ACHN (cell line): ENCODE measurements at regions not wholly inside any gene's neighbourhood (a gene's known extent, or its start where the extent isn't known, plus 50 kb on each side); places are given as distances from the start of the nearest gene placed in this dataset.
"Not testable (repeated sequence)": the region's sequence is repeated elsewhere in the genome, so short reads cannot be mapped to it uniquely, and the experiment has no call there.

Experiments used
- DNase-seq: peaks from one replicate; pipeline ENCODE4 v3.0.0-alpha.2; 2015
- in situ Hi-C: cut with HindIII; loops from 2 replicates; pipeline ENCODE4 v1.10.0; 2017; ENCODE audit warnings: low sequenced_read_pairs, low pct_ligation_motif_present, low pct_unique_long_range_greater_than_20kb

DNA sequence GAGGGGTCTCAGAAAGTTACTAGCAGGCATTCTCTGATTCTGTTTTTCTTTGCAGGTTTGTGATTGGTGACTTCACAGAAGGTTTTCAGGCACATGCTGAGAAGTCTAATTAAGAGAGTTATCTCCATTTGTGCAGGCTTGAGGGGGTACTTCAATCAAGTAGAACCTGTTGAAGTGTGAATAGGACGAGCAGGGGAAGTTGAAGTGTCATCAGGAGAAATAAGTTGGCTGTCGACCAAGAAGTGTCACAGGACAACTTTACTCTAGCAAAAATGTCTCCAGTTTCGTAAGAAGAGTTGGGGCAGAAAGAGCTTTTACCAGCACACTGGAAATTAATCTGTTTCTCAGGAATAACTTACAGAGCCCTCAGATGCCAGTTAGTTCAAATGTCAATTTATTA lies 576.5 kb upstream of the SLITRK5 start:
- no peak for DNase-seq
- in situ Hi-C loops = no loop called here

DNA sequence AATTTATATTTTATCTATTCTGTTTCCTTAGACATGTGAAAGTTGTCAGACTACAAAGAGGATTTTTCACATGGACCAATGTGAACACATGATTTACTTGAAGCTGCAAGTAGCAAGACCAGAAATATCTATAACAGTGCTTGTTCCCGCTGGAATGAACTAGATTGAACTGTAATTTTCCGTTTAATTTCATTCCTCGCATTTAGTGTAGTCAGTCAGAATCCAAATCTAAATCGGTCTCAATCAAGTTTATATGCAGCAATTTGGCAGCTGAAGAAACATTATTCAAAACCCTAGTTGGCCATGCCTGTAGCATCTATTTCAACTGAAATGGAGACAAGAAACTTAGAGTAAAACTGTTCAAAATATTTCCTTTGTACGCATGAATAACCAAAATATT lies 570.7 kb upstream of the SLITRK5 start:
- in situ Hi-C loops = no loop called here
- no peak for DNase-seq

- DNase-seq = no peak
- in situ Hi-C loops = no loop called here
Observed at GRCh38 chr13:87107651-87108050, 563.5 kb upstream of the SLITRK5 start.

- in situ Hi-C loops = no loop called here
- no peak for DNase-seq
Observed at GRCh38 chr13:87120476-87120875, 550.7 kb upstream of the SLITRK5 start.

- in situ Hi-C loops = no loop called here
- peak; percentile 7 for DNase-seq
Observed at GRCh38 chr13:87122551-87122950, 548.6 kb upstream of the SLITRK5 start.

DNA sequence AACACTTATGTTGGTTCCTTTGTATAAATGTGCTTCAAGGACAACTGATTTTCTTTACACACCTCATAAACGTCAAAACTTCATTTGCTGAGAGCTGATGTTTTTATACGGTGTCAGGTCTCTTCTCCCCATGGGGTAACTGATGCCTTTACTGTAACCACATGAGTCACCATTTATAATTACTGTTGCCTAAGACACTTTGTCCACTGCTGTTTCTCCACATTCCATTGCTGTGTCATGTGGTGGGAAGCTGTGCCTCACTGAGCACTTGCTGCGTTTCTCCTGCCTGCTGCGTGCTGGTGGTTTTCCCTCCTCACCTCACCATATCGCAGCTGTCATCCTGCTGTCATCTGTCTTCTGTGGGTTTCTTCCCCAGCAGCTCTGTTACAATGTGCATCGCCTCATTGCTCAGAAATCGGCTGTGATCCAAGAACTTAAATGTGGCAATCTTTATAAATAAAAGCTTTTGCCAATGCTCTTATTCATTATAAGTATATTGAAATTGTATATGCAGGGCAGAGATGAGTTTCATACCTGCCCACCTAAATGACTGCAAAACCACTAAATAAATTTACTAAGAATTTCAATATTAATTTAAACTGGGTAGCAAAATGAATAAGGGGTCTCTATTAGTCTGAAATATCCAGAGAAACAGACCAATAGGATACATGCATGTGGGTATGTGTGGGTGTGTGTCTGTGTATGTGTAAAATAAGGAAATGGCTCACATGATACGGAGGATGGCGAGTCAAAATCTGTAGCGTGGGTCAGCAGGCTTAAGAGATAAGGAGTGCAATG lies 547.0 kb upstream of the SLITRK5 start:
- DNase-seq = peak; percentile 98
- in situ Hi-C loops = no loop called here

DNA sequence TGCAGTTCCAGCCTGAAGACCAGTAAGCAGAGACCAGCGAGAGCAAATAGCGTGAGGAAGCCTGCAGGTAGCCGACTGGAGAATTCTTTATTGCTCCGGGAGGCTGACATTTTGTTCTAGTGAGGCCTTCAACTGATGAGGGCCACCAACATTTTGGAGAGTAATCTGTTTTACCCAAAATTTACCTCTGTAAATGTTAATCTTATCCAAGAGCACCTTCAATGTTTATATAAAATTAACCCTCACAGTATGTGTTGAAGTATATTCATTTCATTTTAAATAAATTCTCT lies 546.4 kb upstream of the SLITRK5 start:
- in situ Hi-C loops = no loop called here
- DNase-seq = no peak

- in situ Hi-C loops = no loop called here
- no peak for DNase-seq
Observed at GRCh38 chr13:87128036-87128435, 543.1 kb upstream of the SLITRK5 start.

DNA sequence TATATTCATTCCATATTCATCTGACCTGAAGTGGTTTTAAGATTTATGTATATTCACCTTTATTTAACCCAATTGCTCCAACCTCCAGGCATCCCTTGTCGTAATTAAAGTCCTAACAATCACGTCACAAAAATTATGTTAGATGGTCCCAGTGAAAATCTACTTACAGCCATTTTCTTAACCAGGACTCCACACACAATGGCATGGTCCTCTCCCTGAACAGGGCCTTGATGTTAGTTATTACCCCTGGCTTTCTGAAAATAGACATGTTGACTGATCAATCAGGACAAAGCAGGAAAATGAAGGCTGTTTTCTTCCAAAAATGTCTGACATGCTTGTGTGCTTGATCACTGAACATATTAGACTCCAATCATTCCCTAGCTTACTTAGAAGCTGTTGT lies 542.7 kb upstream of the SLITRK5 start:
- no peak for DNase-seq
- in situ Hi-C loops = no loop called here

GRCh38 chr13:87129602-87130300 lies 541.4 kb upstream of the SLITRK5 start:
- peak; percentile 5 for DNase-seq
- in situ Hi-C loops = no loop called here

DNA sequence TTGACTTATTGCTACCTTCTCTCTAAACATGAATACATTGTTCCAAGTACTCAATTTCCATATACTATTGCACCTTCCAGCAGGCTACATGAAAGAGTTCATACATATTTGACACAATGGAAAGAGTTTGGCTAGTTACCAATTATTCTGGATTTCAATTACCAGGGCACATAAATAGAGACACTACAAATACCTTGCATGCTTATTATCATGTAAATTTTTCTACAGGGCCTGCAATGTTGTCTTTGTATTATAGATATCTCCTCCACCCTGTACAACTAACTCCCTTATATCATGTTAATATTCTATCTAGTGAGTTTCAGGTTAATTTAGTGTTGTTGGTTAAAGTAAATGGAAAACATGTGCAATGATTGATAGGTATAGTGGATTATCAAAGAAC lies 540.7 kb upstream of the SLITRK5 start:
- no peak for DNase-seq
- in situ Hi-C loops = no loop called here

DNA sequence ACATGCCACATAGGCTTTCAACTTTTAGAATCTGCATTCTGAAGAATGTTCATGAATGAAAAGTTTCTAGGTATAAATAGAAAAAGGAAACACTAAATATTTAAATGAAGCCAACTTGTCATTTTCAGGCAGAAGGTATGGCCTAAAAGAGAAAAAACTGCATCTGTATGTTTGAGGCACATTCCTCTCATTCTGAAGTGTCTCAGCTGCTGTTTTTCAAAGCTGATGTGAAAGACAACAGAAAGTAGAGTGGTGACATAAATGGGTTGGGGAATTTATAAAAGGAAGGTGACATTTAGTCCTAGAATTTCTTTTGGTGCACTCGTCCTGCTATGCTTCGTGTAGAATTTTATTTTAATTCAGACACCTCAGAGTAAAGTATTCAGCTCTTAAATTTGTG lies 539.6 kb upstream of the SLITRK5 start:
- in situ Hi-C loops = no loop called here
- DNase-seq = no peak

- no peak for DNase-seq
- in situ Hi-C loops = no loop called here
Observed at GRCh38 chr13:87138866-87139265, 532.3 kb upstream of the SLITRK5 start.

GRCh38 chr13:87147076-87147475 lies 524.1 kb upstream of the SLITRK5 start:
- in situ Hi-C loops = no loop called here
- no peak for DNase-seq

DNA sequence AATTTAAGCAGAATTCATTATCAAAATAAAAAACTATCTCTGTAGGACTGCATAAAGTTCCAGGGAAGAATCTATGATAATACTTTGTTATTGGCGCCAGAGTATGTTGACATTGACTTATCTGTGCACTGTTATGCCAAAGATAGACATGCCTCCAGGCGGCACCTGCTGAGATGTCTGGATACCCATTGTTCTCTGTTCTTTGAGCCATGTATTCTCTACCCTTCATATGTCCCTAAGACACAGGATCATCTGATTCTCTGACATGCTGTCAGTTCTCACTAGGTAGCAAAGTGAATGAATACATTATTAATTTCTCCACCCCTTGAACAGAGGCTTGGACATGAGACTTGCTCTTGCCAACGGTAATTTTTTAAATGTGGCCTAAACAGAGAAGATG lies 517.8 kb upstream of the SLITRK5 start:
- in situ Hi-C loops = no loop called here
- DNase-seq = no peak

GRCh38 chr13:87166348-87166747 lies 504.8 kb upstream of the SLITRK5 start:
- in situ Hi-C loops = no loop called here
- no peak for DNase-seq

GRCh38 chr13:87168390-87168789 lies 502.8 kb upstream of the SLITRK5 start:
- no peak for DNase-seq
- in situ Hi-C loops = no loop called here

GRCh38 chr13:87169337-87169736 lies 501.8 kb upstream of the SLITRK5 start:
- in situ Hi-C loops = no loop called here
- no peak for DNase-seq

GRCh38 chr13:87172166-87172835 lies 498.9 kb upstream of the SLITRK5 start:
- in situ Hi-C loops = no loop called here
- DNase-seq = no peak

DNA sequence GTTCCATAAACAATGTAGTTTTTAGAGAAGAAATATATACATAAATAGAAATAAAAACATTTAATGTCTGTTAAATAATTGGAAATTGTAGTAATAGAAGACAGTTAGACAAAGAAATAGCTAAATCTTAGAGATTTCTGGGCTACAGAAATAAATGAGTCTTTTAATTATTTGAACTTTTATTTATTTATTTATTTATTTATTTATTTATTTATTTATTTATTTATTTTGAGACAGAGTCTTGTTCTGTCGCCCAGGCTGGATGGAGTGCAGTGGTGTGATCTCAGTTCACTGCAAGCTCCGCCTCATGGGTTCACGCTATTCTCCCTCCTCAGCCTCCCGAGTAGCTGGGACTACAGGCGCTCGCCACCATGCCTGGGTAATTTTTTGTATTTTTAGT lies 486.0 kb upstream of the SLITRK5 start:
- in situ Hi-C loops, DNase-seq: not testable (repeated sequence)
